Neural progenitor cell (in vitro differentiated cells): ENCODE measurements at regions not wholly inside any gene's neighbourhood (a gene's known extent, or its start where the extent isn't known, plus 50 kb on each side); places are given as distances from the start of the nearest gene placed in this dataset.

ENCODE experiments used
- EZH2 ChIP-seq: fragments of 200-600 bp; sonication (generic); IDR thresholded peaks from 2 replicates; pipeline ENCODE4 v1.6.1; 2017; ENCODE audit warnings: antibody characterized with exemption, mild to moderate bottlenecking, moderate library complexity
- TF ChIP-seq, protein P1 (sequence below): fragments of 200-600 bp; sonication (generic); IDR thresholded peaks from 2 replicates; pipeline ENCODE4 v1.5.1; 2017; ENCODE audit warnings: antibody characterized with exemption, mild to moderate bottlenecking

DNA sequence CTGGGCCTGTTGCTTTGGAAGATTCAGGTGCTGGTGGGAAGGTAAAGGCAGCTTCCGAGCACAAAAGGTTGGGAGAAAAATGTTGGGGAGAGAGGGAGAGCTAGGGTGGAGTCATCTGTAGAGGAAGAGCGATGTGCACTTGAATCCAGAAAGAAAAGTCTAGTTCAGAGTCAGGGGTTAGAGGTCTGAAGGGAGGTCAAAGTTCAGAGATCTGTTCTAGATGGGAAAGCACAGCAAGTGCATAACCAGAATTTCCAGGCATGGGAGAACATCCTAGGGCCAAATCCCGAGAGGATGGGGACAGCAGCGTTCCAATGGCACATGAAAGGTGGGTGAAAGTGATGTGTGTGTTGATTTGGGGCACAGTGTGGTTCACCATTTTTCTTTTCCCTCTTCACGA is 51.5 kb upstream of the MKLN1 start:
- TF ChIP-seq, protein P1, sequence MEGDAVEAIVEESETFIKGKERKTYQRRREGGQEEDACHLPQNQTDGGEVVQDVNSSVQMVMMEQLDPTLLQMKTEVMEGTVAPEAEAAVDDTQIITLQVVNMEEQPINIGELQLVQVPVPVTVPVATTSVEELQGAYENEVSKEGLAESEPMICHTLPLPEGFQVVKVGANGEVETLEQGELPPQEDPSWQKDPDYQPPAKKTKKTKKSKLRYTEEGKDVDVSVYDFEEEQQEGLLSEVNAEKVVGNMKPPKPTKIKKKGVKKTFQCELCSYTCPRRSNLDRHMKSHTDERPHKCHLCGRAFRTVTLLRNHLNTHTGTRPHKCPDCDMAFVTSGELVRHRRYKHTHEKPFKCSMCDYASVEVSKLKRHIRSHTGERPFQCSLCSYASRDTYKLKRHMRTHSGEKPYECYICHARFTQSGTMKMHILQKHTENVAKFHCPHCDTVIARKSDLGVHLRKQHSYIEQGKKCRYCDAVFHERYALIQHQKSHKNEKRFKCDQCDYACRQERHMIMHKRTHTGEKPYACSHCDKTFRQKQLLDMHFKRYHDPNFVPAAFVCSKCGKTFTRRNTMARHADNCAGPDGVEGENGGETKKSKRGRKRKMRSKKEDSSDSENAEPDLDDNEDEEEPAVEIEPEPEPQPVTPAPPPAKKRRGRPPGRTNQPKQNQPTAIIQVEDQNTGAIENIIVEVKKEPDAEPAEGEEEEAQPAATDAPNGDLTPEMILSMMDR, result no peak
- no peak for TF ChIP-seq EZH2
